ENCODE measurements at regions not wholly inside any gene's neighbourhood (a gene's known extent, or its start where the extent isn't known, plus 50 kb on each side); places are given as distances from the start of the nearest gene placed in this dataset.

DNA sequence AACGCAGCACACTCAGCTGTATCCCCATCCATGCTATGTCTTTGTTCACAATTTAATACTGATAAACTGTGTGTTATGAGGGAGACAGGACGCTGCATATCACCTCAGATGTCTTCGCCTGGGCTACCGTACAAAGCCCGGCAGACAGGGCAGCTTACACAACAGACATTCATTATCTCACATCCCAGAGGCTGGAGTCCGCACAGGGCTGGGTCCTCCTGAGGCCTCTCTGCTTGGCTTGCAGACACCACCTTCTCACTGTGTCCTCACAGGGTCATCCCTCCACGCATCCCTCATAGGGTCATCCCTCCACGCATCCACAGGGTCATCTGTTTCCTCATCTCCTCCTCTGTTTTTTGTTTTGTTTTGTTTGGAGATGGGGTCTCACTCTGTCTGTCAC lies 61.2 kb downstream of the SHANK2 start:
- TF ChIP-seq, protein P1, sequence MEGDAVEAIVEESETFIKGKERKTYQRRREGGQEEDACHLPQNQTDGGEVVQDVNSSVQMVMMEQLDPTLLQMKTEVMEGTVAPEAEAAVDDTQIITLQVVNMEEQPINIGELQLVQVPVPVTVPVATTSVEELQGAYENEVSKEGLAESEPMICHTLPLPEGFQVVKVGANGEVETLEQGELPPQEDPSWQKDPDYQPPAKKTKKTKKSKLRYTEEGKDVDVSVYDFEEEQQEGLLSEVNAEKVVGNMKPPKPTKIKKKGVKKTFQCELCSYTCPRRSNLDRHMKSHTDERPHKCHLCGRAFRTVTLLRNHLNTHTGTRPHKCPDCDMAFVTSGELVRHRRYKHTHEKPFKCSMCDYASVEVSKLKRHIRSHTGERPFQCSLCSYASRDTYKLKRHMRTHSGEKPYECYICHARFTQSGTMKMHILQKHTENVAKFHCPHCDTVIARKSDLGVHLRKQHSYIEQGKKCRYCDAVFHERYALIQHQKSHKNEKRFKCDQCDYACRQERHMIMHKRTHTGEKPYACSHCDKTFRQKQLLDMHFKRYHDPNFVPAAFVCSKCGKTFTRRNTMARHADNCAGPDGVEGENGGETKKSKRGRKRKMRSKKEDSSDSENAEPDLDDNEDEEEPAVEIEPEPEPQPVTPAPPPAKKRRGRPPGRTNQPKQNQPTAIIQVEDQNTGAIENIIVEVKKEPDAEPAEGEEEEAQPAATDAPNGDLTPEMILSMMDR (IDR thresholded peaks at IDR 0.05): no peak
- no peak for TF ChIP-seq POLR2AphosphoS5 (IDR thresholded peaks at IDR 0.05)
